ENCODE measurements at regions not wholly inside any gene's neighbourhood (a gene's known extent, or its start where the extent isn't known, plus 50 kb on each side); places are given as distances from the start of the nearest gene placed in this dataset.
"Not testable (repeated sequence)": the region's sequence is repeated elsewhere in the genome, so short reads cannot be mapped to it uniquely, and the experiment has no call there.

DNA sequence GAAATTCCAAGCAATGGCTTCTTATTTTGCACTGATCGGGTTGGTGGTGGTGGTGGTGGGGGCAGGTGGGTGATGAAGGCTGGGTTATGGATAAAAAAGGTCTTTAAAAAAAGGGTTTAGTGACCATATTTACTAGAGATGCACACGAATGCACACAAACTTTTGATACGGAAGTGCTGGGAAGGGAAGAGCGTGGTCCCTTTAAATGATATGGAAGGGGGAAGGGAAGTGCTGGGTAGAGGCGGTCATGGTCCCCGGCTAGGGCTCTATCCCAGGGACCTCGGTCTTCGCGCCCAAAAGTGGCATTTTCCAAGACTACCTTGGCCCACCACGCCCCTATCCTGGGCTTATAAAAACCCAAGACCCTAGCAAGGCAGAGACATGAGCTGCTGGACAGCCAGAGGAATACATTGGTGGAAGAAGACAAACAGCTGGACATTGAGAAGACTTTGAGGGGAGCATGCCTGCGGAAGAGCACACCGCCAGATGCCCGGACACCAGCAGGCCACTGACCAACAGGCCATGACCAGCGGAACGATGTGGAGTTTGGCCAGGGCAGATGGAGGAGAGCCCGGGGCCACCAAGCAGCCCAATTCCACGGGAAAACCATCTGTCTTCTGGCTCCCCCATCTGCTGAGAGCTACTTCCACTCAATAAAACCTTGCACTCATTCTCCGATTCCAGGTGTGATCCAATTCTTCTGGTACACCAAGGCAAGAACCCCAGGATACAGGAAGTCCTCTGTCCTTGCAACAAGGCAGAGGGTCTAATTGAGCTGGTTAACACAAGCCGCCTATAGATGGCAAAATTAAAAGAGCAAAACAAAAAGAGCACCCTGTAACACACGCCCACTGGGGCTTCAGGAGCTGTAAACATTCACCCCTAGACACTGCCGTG lies 1720.2 kb downstream of the MRPL39 start:
- no peak for DNase-seq (ENCODE audit: low read depth)

DNA sequence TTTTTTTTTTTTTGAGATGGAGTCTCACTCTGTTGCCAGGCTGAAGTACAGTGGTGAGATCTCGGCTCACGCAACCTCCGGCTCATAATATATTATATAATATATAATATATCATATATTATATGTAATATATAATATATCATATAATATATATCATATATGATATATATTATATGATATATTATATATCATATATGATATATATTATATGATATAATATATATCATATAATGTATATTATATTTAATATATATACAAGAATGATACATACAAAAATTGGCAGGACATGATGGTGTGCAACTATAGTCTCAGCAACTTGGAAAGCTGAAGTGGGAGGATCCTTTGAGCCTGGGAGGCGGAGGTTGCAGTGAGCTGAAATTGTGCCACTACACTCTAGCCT lies 1725.5 kb downstream of the MRPL39 start:
- DNase-seq (ENCODE audit: low read depth): no peak

DNA sequence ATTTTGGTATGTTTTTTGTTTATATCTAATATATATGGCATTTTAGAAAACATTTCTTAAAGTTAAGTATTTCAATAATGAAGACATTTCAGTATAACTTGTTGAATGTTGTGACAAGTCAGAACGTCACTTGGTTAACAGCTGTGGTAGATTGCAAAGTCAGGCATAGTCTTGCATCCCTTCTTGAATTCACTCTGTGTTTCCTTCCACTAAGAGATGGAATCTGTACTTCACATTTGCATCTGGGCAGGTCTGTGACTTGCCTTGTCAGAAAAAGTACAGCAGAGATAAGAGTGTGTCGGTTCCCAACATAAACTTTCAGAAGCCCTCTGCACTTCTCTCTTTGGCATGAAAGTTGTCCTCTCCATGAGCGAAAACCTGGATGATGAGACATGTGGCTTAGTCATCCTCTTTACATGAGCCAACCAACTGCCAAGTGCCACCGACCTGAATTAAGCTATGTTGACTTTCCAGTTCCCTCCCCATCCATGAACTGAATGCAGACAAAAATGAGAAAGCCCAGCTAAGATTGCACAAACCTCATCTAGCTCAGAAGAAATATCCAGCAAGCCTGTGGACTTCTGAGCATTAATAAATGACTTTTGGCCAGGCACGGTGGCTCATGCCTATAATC lies 1730.2 kb downstream of the MRPL39 start:
- DNase-seq (ENCODE audit: low read depth): no peak

DNA sequence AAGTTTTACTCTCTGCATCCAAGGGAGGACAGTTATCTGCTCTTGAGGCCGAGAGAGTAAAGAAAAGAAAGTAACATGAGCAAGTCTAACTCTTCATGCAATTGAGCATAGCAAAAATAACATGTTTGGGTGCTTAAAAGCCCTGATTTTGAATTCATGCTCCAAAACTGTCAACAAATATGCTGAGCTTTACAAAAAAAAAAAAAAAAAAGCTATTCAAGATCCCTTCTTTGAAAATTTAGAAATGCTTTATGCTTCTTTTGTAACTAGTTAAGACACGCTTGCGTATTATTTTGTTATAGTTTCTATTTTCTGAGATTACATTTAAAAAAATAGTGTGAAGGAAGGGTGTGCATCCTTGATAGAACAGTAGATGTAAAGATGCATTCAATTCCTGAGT lies 1733.0 kb downstream of the MRPL39 start:
- no peak for DNase-seq (ENCODE audit: low read depth)

DNA sequence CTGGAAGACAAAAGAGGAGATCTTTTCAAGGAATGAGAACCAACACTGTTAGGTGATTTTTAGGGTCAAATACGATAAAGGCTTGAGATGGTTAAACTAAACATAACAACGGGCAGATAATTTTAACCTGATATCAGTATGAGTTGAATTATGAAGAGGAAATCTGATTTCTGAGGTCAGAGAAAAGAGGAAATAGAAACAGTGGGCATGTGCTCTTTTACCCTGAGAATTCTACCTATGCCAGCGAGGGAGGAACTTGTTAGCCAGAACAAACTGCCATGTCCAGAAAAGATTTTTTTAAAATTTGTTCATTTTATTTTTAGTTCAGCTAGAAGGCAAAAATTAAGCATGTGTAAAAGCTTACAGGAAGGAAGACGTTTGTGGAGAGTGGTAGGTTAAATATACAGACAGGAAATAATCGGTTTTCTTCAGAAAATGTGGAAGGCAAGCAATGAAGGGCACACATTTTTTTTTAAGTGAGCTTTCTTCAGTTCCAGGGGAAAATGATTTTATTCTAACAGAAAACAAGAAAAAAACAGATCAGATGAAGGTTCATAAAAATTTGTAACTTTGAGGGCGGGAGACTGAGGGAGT lies 1745.3 kb downstream of the MRPL39 start:
- no peak for DNase-seq (ENCODE audit: low read depth)

DNA sequence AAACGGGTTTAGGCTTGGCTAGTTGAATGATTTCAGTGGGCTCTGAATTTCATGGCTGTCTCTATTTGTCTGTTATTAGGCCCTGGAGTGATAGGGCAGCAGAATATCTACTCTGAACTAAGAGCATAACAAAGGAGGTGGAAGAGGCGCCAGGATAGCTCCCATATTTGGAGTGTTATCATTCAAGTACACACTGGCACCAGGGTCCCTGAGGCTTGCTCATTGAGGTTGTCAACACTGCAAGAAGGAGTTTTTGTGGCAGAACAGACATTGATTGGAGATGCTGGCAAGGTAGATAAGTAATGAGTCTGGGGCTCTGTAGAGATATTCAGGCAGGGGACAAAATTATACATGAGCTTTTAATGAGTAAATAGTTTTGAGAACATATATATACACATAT lies 1748.4 kb downstream of the MRPL39 start:
- peak; percentile 8 for DNase-seq (ENCODE audit: low read depth)

DNA sequence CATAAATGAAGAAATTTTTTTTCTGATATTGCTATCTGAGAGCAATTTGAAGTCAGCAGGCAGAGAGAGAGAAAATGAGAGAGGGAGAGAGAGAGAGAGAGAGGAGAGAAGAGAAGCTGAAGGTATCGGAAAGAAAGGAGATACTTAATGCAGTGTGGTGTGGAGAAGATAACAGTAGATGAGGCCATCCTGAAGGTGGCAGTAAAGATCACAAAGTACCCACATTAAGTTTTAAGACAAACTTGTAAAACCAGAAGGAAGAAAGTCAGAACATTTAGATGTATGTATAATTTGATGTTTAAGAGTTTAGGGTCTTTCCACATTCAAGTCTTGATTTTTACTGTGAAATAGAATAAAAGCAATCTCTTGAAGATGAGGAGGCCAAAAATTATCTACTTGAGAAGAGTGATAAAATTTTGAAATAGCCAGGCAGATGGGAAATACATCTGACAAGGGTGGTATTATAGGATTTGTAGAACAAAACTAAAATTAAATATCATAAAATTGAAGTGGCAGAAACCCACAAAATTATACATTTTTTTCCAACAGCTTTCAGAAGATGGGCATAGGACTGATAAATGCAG lies 1753.4 kb downstream of the MRPL39 start:
- peak; percentile 11 for DNase-seq (ENCODE audit: low read depth)

DNA sequence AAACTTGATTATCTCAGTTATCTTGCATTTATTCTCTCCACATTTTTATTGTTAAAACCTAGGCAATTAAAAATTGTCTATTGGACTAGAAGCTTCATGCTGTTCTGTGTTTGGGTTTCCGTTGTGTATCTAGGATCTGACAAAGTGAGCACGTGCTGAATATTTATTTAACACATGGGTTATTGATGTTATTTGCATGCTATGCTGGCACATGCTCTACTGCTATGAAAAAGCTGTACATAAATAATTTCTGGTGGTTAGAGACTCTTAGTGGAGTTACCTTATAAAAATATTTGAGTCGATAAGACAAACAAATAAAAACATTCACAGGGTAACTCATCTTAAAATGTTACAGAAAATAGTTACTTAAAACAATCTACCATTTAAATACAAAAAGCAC lies 1769.7 kb downstream of the MRPL39 start:
- DNase-seq (ENCODE audit: low read depth): no peak

DNA sequence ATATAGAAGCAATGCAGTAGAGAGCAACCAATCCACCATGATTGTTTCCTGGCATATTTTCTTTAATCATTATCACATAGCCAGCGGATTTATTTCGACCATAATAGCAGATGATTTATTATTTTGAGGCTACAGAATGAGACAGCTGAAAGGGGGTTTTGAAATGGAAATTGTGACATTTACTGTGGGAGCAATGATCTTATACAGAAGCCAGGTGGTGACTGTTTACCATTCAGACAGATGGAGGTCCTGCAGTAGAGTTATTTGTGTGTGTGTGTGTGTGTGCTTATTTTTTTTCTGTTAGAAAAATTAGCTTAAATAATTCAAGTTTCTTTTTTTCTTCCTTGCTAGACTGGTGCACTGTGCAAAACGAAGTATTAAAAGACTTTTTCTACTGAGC lies 1784.5 kb downstream of the MRPL39 start:
- DNase-seq (ENCODE audit: low read depth): no peak

DNA sequence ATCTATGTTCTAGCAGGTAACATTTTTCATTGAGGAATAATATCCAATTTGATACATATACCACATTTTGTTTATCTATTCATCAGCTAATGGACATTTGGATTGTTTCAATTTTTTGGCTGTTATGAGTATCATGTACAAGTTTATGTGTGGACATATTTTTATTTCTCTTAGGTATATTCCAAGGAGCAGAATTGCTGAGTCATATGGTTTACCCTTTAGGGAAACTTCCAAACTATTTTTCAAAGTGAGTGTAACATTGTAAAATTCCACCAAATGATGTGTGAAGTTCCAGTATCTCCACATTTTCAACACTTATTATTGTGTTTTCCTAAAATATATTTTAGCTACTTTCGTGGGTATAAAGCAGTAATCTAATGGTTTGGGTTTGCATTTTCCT lies 1789.9 kb downstream of the MRPL39 start:
- DNase-seq (ENCODE audit: low read depth): no peak

DNA sequence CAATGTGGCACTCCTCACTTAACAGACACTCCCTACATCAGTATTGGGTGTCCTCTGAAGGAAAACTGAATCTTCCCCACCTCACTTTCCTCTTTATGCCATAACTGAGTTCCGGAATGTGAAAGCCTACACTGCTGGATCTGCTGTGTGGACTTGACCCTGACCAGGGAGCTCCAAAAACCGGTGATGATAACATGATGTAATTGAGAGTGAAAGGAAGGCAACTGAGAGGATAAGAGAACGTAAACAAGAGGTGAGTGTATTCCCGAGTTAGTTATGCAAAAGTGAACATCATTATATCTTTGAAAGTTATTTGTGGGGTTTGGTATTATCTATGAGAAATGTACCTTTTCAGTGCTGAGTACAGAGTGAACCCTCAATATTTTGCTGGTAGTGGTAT lies 1794.8 kb downstream of the MRPL39 start:
- DNase-seq (ENCODE audit: low read depth): no peak

DNA sequence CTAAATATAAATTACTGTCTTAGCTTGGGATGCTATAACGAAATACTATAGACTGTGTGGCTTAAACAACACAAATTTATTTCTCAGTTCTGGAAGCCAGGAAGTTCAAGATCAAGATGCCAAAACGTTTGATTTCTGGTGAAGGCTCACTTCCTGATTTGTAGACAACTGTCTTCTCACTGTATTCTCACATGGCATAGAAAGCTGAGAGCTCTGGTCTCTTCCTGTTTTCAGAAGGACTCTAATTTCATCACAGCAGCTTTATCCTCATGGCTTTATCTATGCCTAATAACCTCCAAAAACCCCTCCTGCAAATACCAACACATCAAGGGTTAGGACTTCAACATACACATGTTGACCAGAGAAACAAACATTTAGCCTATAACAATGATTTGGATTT lies 1795.5 kb downstream of the MRPL39 start:
- DNase-seq (ENCODE audit: low read depth): no peak

DNA sequence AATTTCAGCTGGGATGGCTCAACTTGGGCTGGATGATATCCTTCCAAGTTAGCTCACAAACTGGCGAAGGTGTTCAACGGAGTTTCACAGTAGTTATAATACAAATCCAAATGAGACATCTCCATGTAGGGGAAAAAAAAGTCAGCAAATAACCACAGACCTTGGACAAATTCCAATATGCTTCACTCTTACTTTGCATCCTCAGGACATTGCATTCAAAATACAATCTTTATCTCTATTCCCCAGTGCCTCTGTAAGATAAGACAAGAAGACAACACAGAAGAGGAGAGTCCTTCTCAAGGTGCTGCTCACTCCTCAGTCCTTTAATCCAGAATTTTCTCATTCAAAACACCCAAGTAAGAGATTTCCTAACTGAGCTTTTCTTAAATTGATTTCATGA lies 1797.7 kb downstream of the MRPL39 start:
- DNase-seq (ENCODE audit: low read depth): no peak

DNA sequence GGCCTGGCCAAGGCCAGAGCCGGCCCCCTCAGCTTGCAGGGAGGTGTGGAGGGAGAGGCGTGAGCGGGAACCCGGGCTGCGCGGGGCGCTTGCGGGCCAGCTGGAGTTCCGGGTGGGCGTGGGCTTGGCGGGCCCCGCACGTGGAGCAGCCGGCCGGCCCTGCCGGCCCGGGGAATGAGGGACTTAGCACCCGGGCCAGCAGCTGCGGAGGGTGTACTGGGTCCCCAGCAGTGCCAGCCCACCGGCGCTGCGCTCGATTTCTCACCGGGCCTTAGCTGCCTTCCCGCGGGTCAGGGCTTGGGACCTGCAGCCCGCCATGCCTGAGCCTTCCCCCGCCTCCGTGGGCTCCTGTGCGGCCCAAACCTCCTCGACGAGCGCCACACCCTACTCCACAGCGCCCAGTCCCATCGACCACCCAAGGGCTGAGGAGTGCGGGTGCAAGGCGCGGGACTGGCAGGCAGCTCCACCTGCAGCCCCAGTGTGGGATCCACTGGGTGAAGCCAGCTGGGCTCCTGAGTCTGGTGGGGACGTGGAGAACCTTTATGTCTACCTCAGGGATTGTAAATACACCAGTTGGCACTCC lies 1800.2 kb downstream of the MRPL39 start:
- DNase-seq (ENCODE audit: low read depth): not testable (repeated sequence)

DNA sequence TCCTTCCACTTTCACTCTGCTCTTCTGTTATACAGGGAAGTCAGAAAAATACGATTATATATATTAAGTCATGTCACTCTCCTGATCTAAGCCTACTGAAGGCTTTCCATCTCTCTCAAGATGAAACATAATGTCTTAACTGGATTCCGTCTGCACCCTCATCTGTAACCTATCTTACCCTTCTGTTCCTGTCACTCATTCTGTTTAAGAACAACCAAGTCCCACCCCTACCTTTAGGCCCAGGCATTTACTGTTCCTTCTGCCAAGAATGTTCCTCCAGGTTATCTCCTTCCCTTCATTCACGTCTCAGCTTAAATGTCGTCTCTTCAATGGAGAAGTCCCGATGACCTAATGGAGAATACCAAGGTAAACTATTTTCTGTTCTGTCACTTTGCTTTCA lies 1802.4 kb downstream of the MRPL39 start:
- DNase-seq (ENCODE audit: low read depth): no peak

DNA sequence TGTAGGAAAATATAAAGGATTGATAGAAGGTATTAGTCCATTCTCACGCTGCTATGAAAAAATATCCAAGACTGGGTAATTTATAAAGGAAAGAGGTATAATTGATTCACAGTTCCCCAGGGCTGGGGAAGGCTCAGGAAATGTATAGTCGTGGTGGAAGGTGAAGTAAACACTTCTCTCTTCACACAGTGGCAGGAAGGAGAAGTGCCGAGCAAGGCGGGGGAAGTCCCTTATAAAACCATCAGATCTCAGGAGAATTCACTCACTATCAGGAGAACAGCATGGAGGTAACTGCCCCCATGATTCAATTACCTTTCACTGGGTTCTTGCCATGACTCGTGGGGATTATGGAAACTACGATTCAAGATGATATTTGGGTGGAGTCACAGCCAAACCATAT lies 1806.0 kb downstream of the MRPL39 start:
- no peak for DNase-seq (ENCODE audit: low read depth)

DNA sequence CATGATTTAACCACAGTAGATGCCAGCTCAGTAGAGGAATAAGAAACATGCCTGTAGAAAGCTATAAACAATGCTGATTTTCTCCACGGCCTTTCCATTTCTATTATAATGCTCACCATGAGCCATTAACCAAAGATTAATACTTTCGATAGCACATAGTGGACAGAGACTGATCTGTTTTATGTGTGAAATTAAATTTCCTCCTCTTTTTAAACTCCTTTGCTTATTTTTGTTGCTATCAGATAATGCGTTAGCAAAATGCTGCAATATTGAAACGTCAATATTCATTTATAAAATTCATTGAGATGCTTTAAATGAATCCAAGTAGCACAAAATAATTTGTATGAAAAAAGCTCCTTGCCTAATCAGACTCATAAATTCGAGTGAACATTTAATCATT lies 1807.9 kb downstream of the MRPL39 start:
- no peak for DNase-seq (ENCODE audit: low read depth)

DNA sequence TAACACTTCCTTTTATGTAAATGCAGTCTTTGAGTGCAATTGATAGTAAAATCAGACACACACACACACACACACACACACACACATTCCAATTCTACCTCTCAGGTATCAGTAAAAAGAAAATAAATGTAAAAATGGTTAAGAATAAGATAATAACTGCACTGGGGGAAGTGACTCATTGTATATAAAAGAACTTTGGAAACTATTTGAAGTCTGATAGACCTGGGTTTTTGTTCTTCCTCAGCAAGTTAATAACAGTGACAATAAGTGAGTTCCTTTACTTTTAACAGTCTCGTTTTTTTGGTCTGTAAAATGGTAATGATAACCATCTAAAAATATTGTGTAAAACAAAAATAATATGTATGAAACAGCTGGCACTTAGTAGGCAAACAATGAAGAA lies 1815.0 kb downstream of the MRPL39 start:
- DNase-seq (ENCODE audit: low read depth): no peak

DNA sequence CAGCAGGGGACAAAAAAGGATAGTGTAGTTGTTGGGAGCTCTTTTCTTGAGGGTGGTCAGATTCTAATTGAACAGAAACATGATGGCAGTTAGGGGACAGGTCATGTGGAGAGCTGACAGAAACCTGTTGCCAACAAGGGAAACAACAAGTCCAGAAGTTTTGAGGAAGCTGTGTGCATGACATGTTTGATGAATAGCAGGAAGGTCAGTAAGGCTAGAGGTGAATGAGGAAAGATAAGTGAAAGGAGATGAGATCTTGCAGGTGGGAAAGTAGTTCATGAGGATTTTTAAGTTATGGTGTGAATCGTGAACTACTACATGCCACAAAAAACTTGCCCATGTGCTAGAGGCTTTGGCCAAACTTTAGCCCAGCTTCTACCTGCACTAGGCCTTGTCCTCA lies 1817.4 kb downstream of the MRPL39 start:
- no peak for DNase-seq (ENCODE audit: low read depth)

DNA sequence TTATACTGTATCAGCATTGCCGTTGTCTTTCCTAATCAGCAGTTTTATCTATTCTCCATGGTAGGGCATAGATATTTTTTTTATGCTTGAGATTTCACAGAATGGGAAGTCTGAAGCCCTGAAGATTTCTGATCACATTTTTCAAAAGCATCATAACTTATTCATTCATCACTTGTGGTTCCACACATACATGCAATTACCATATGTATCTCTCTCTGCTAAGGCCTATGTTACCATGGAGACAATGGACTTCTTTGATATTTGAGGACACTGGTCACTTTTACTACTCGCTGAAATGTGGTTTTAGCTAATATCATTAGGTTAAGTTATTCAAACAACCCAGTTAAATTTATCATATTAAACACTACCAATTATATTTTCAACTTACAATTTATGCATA lies 1827.0 kb downstream of the MRPL39 start:
- no peak for DNase-seq (ENCODE audit: low read depth)

DNA sequence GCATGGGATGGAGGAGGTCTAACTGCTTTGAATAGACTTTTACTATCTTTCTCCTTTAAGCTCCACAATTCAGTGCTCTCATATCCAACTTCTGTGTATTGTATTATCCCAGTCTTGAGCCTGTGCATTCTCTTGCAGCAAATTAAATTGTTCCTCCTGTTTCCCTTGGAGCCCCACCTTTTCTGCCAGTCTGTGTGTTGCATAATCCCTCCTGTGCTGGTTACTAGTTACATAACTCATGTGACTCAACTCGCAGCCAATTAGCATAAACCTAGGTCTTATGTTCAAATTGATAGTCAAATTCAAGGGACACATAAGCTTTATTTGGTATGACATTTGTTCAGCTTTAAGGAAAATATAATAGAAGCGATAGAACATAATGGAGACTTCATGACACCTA lies 1863.5 kb downstream of the MRPL39 start:
- no peak for DNase-seq (ENCODE audit: low read depth)

DNA sequence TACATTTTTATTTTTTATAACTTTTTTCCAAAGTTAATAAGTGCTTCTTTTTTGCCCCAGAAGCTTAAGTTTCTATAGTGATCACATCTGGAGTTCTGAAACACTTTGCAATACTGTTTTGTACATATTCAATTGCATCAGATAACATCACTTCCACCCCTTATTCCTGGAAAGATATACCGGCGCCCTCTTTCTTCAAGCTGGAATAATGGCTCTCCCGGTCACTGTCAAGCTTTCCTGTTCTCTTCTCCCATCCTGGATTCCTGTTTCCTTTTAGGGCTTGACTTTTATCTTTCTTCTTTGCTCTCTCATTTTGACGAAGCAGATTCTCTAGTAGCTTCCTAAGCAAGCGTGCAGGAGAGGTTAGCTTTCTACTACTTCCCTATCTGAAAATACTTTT lies 1866.8 kb downstream of the MRPL39 start:
- no peak for DNase-seq (ENCODE audit: low read depth)

DNA sequence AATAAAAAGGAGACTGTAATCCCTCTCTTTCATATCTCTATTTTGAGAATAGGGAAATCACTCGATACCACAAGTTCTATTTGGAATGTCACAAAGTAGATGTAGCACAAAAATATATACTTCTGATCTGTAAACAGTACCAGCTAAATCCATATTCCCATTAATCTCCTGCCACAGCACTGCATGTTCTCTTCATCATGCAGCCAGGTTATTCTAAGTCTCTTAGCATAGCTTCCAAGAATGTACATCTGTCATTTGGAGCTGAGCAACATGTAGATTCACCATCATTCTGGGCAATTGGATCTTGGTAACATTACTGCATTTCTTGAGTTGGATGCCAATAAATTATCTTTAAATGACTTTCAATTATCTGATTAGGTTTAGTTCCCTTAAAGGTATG lies 1874.5 kb downstream of the MRPL39 start:
- DNase-seq (ENCODE audit: low read depth): no peak
